SK-N-SH (cell line): ENCODE measurements at regions not wholly inside any gene's neighbourhood (a gene's known extent, or its start where the extent isn't known, plus 50 kb on each side); places are given as distances from the start of the nearest gene placed in this dataset.

ENCODE experiments used
- CTCF ChIA-PET: fragments of 300-600, 350-600 bp; formaldehyde crosslinking; extraction: SDS; loops from one replicate; lab custom pipeline; 2021; lab: Yijun Ruan, JAX
- POLR2A ChIA-PET: fragments of 350-600 bp; sonication (Branson Sonifier 250); formaldehyde crosslinking; extraction: SDS; loops from one replicate; lab custom pipeline; 2020; ENCODE audit warnings: antibody characterized with exemption, inconsistent platforms; lab: Yijun Ruan, JAX
- DNase-seq: peaks from one replicate; pipeline ENCODE4 v3.0.0; 2012
- H2AFZ ChIP-seq: fragments of 200-600 bp; sonication (generic); 2 replicates; pipeline ENCODE4 v1.8.1; 2016; ENCODE audit warnings: antibody characterized with exemption, mild to moderate bottlenecking, low read depth
- H3F3A ChIP-seq: fragments of 200-600 bp; sonication (generic); replicated peaks from 2 replicates; pipeline ENCODE3; 2016; ENCODE audit warnings: antibody characterized with exemption, mild to moderate bottlenecking; ENCODE audit not compliant: insufficient read depth
- H3K27ac ChIP-seq, 2 experiments: fragments of 200-500 bp in 1 of 2; fragments of 200-600 bp in 1 of 2; sonication (Bioruptor generic) in 1 of 2; sonication (generic), shearing (Covaris generic) in 1 of 2; 2 replicates each; pipeline versions ENCODE4 v1.5.1 to v1.6.1; 2014 to 2016; ENCODE audit warnings: low read depth in 2 of 2, inconsistent platforms in 1 of 2, low read length in 1 of 2, mild to moderate bottlenecking in 1 of 2, mixed read lengths in 1 of 2
- H3K27me3 ChIP-seq: fragments of 200-600 bp; sonication (generic), shearing (Covaris generic); 2 replicates; pipeline ENCODE4 v1.6.1; 2016; ENCODE audit warnings: mixed run types; ENCODE audit not compliant: insufficient read depth
- H3K36me3 ChIP-seq, 2 experiments: fragments of 200-500 bp in 1 of 2; fragments of 200-600 bp in 1 of 2; sonication (Bioruptor generic) in 1 of 2; sonication (generic) in 1 of 2; replicated peaks in 1 of 2; 2 replicates each; pipeline versions ENCODE3 to v1.5.1; 2014 to 2016; ENCODE audit warnings: low read length in 1 of 2, mild to moderate bottlenecking in 1 of 2; ENCODE audit not compliant: insufficient read depth in 2 of 2, control insufficient read depth in 1 of 2
- H3K4me1 ChIP-seq, 2 experiments: fragments of 200-500 bp in 1 of 2; fragments of 200-600 bp in 1 of 2; sonication (Bioruptor generic) in 1 of 2; sonication (generic), shearing (Covaris generic) in 1 of 2; 2 replicates each; pipeline versions ENCODE4 v1.5.1 to v1.6.1; 2014 to 2016; ENCODE audit warnings: low read depth in 1 of 2, low read length in 1 of 2, mixed run types in 1 of 2; ENCODE audit not compliant: insufficient read depth in 2 of 2, control insufficient read depth in 1 of 2
- H3K4me2 ChIP-seq: fragments of 200-600 bp; sonication (generic), shearing (Covaris generic); 2 replicates; pipeline ENCODE4 v1.6.1; 2017; ENCODE audit warnings: mixed run types
- H3K4me3 ChIP-seq, 2 experiments: fragments of 200-500 bp in 1 of 2; fragments of 200-600 bp in 1 of 2; sonication (Bioruptor generic) in 1 of 2; sonication (generic), shearing (Covaris generic) in 1 of 2; 2 replicates each; pipeline versions ENCODE4 v1.5.1 to v1.8.1; 2014 to 2016; ENCODE audit warnings: low read depth in 2 of 2, inconsistent platforms in 1 of 2, low read length in 1 of 2, mild to moderate bottlenecking in 1 of 2, mixed read lengths in 1 of 2, moderate library complexity in 1 of 2
- H3K79me2 ChIP-seq: fragments of 200-600 bp; sonication (generic); 2 replicates; pipeline ENCODE4 v1.8.1; 2017; ENCODE audit warnings: mild to moderate bottlenecking; ENCODE audit not compliant: insufficient read depth
- H3K9ac ChIP-seq: fragments of 200-600 bp; sonication (generic); 2 replicates; pipeline ENCODE4 v1.6.1; 2017; ENCODE audit warnings: mixed run types
- H3K9me2 ChIP-seq: fragments of 200-600 bp; sonication (generic); 2 replicates; pipeline ENCODE4 v1.6.1; 2017; ENCODE audit warnings: mixed run types
- H3K9me3 ChIP-seq: fragments of 200-600 bp; sonication (generic); 2 replicates; pipeline ENCODE4 v1.6.1; 2017; ENCODE audit warnings: mixed run types, mild to moderate bottlenecking, moderate library complexity
- H4K20me1 ChIP-seq: fragments of 200-600 bp; sonication (generic); 2 replicates; pipeline ENCODE4 v1.6.1; 2017; ENCODE audit warnings: mild to moderate bottlenecking, mixed run types; ENCODE audit not compliant: insufficient read depth
- ELF1 ChIP-seq: IDR thresholded peaks from 2 replicates; pipeline ENCODE4 v1.4.0; 2012
- EZH2phosphoT487 ChIP-seq: fragments of 200-600 bp; sonication (generic); IDR thresholded peaks from 2 replicates; pipeline ENCODE4 v1.6.1; 2017; ENCODE audit warnings: low read depth, mixed run types, mild to moderate bottlenecking, antibody characterized with exemption, moderate library complexity, borderline replicate concordance
- FOXM1 ChIP-seq: IDR thresholded peaks from 2 replicates; pipeline ENCODE4 v1.4.0; 2012; ENCODE audit warnings: low read depth, mild to moderate bottlenecking
- GABPA ChIP-seq: IDR thresholded peaks from 2 replicates; pipeline ENCODE4 v1.4.0; 2012; ENCODE audit warnings: low read depth, mild to moderate bottlenecking
- JUND ChIP-seq: IDR thresholded peaks from 2 replicates; pipeline ENCODE4 v1.4.0; 2012
- MEF2A ChIP-seq: IDR thresholded peaks from 2 replicates; pipeline ENCODE4 v1.4.0; 2012; ENCODE audit warnings: low read depth, borderline replicate concordance
- NRF1 ChIP-seq: IDR thresholded peaks from 2 replicates; pipeline ENCODE4 v1.6.1; 2012; ENCODE audit warnings: low read depth, mild to moderate bottlenecking, low read length
- POLR2AphosphoS5 ChIP-seq: IDR thresholded peaks from 2 replicates; pipeline ENCODE4 v1.6.1; 2012; ENCODE audit warnings: low read depth, low read length
- SIN3A ChIP-seq: IDR thresholded peaks from 2 replicates; pipeline ENCODE4 v1.6.1; 2012; ENCODE audit warnings: low read depth, mild to moderate bottlenecking, low read length, moderate library complexity, borderline replicate concordance
- SMC3 ChIP-seq: IDR thresholded peaks from 2 replicates; pipeline ENCODE4 v1.6.1; 2012; ENCODE audit warnings: low read depth, low read length, improper control_type of control experiment
- TAF1 ChIP-seq: IDR thresholded peaks from 2 replicates; pipeline ENCODE4 v1.6.1; 2012; ENCODE audit warnings: low read depth, mild to moderate bottlenecking, low read length, moderate library complexity, borderline replicate concordance
- TEAD4 ChIP-seq: IDR thresholded peaks from 2 replicates; pipeline ENCODE4 v1.4.0; 2012; ENCODE audit warnings: mild to moderate bottlenecking, borderline replicate concordance; ENCODE audit not compliant: insufficient read depth
- YY1 ChIP-seq: IDR thresholded peaks from 2 replicates; pipeline ENCODE4 v1.4.0; 2012; ENCODE audit warnings: low read depth, mild to moderate bottlenecking
- WGBS: methylation state at CpG from one replicate; pipeline ENCODE4 v1.1.6; 2017; ENCODE audit warnings: low lambda C conversion rate; 5-methylcytosine and 5-hydroxymethylcytosine counted together
- TF ChIP-seq, protein P1 (sequence below): fragments of 200-600 bp; sonication (generic); IDR thresholded peaks from 2 replicates; pipeline ENCODE4 v1.6.1; 2017; ENCODE audit warnings: antibody characterized with exemption, mild to moderate bottlenecking, moderate library complexity
- TF ChIP-seq, protein P2 (sequence below): IDR thresholded peaks from 2 replicates; pipeline ENCODE4 v1.4.0; 2012; ENCODE audit warnings: low read depth, borderline replicate concordance
- TF ChIP-seq, protein P3 (sequence below): IDR thresholded peaks from 2 replicates; pipeline ENCODE4 v1.6.1; 2012; ENCODE audit warnings: mild to moderate bottlenecking, low read depth, low read length, moderate library complexity

DNA sequence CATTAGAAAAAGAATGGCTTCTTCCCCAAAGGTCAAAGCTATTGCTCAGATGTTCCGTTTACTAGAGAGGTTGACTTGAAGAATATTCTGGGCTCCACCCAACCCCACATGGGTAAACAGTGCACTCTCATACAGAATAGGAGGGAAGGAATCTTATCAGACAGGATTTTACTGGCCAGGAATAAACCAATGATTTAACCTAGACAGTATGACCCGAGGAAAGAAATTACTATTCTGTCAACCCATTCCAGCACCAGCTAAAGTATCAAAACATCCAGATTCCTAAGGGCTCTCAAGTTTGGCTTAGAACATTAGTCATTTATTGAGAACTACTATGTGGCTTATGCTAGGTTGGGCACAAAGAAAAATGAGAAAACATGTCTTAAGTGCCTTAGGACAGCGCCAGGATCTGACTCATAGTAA lies 493.6 kb upstream of the KLF4 start:
- WGBS: 35% methylated on average over 3 of the region's 3 CpGs
- Histone ChIP-seq H4K20me1 (no peaks in the 10 kb centered on the region), H3K9ac (no peak overlapping the region), H3K79me2 (no peaks in the 10 kb centered on the region), H3F3A (no peaks in the 10 kb centered on the region), H3K36me3 (no peaks in the 10 kb centered on the region), H3K9me3 (no peaks in the 10 kb centered on the region), H3K27me3 (no peaks in the 10 kb centered on the region; the same call in 1 of the 2 replicates), H3K4me3 (no peak overlapping the region), H3K4me2 (no peak overlapping the region), H3K4me1 (no peaks in the 10 kb centered on the region), H3K27ac (no peak overlapping the region), H2AFZ (no peak overlapping the region), H3K9me2 (no peaks in the 10 kb centered on the region)
- ChIA-PET CTCF (no interaction called here), POLR2A (no interaction called here)
- no peak for DNase-seq
- no peak for TF ChIP-seq SIN3A
- no peak for TF ChIP-seq JUND
- TF ChIP-seq POLR2AphosphoS5: no peak
- TF ChIP-seq, protein P1, sequence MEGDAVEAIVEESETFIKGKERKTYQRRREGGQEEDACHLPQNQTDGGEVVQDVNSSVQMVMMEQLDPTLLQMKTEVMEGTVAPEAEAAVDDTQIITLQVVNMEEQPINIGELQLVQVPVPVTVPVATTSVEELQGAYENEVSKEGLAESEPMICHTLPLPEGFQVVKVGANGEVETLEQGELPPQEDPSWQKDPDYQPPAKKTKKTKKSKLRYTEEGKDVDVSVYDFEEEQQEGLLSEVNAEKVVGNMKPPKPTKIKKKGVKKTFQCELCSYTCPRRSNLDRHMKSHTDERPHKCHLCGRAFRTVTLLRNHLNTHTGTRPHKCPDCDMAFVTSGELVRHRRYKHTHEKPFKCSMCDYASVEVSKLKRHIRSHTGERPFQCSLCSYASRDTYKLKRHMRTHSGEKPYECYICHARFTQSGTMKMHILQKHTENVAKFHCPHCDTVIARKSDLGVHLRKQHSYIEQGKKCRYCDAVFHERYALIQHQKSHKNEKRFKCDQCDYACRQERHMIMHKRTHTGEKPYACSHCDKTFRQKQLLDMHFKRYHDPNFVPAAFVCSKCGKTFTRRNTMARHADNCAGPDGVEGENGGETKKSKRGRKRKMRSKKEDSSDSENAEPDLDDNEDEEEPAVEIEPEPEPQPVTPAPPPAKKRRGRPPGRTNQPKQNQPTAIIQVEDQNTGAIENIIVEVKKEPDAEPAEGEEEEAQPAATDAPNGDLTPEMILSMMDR: no peak
- no peak for TF ChIP-seq NRF1
- no peak for TF ChIP-seq YY1
- TF ChIP-seq, protein P2, sequence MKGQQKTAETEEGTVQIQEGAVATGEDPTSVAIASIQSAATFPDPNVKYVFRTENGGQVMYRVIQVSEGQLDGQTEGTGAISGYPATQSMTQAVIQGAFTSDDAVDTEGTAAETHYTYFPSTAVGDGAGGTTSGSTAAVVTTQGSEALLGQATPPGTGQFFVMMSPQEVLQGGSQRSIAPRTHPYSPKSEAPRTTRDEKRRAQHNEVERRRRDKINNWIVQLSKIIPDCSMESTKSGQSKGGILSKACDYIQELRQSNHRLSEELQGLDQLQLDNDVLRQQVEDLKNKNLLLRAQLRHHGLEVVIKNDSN: no peak
- TF ChIP-seq MEF2A: no peak
- TF ChIP-seq ELF1: no peak
- no peak for TF ChIP-seq GABPA

DNA sequence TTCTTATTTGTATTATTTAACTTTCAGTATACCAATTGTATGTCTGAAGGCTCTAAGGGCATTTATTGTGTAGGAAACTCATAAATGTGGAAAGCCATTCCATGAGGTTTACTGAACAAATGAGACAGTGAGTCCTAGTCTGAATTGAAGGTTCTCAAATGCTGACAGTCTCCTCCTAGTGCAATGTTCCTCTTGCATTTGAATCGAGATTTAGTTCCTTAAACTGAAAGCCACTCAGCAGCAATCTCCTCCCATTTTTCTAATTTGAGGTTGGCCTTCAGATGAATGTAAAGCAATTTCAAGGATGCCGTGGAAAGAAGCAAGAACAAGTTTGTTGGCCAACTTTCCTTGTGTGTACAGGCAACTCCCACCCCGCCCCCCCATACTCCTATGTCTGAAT lies 493.2 kb upstream of the KLF4 start:
- no peaks in the 10 kb centered on the region for H4K20me1 ChIP-seq
- H3K9me3 ChIP-seq: no peaks in the 10 kb centered on the region
- CTCF ChIA-PET: no interaction called here
- H3K27ac ChIP-seq: no peak overlapping the region
- H3K27me3 ChIP-seq: no peaks in the 10 kb centered on the region; the same call in 1 of the 2 replicates
- no peak overlapping the region for H3K9ac ChIP-seq
- no peak overlapping the region for H3K4me3 ChIP-seq
- H2AFZ ChIP-seq: no peak overlapping the region
- no peaks in the 10 kb centered on the region for H3K4me1 ChIP-seq
- no peaks in the 10 kb centered on the region for H3F3A ChIP-seq
- no peak overlapping the region for H3K4me2 ChIP-seq
- 12% methylated on average over 3 of the region's 3 CpGs for WGBS
- POLR2A ChIA-PET: no interaction called here
- no peaks in the 10 kb centered on the region for H3K79me2 ChIP-seq
- TF ChIP-seq, protein P3, sequence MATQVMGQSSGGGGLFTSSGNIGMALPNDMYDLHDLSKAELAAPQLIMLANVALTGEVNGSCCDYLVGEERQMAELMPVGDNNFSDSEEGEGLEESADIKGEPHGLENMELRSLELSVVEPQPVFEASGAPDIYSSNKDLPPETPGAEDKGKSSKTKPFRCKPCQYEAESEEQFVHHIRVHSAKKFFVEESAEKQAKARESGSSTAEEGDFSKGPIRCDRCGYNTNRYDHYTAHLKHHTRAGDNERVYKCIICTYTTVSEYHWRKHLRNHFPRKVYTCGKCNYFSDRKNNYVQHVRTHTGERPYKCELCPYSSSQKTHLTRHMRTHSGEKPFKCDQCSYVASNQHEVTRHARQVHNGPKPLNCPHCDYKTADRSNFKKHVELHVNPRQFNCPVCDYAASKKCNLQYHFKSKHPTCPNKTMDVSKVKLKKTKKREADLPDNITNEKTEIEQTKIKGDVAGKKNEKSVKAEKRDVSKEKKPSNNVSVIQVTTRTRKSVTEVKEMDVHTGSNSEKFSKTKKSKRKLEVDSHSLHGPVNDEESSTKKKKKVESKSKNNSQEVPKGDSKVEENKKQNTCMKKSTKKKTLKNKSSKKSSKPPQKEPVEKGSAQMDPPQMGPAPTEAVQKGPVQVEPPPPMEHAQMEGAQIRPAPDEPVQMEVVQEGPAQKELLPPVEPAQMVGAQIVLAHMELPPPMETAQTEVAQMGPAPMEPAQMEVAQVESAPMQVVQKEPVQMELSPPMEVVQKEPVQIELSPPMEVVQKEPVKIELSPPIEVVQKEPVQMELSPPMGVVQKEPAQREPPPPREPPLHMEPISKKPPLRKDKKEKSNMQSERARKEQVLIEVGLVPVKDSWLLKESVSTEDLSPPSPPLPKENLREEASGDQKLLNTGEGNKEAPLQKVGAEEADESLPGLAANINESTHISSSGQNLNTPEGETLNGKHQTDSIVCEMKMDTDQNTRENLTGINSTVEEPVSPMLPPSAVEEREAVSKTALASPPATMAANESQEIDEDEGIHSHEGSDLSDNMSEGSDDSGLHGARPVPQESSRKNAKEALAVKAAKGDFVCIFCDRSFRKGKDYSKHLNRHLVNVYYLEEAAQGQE: no peak
- no peak for TF ChIP-seq FOXM1
- TF ChIP-seq POLR2AphosphoS5: no peak
- TF ChIP-seq TEAD4: no peak
- TF ChIP-seq TAF1: no peak
- TF ChIP-seq, protein P1: no peak
- TF ChIP-seq ELF1: no peak
- TF ChIP-seq EZH2phosphoT487: no peak
- no peak for TF ChIP-seq SMC3
- TF ChIP-seq YY1: no peak
- TF ChIP-seq MEF2A: no peak
- no peak for TF ChIP-seq GABPA
- no peaks in the 10 kb centered on the region for H3K36me3 ChIP-seq
- no peaks in the 10 kb centered on the region for H3K9me2 ChIP-seq
- no peak for DNase-seq
